T-cell (primary cell): ENCODE measurements at regions not wholly inside any gene's neighbourhood (a gene's known extent, or its start where the extent isn't known, plus 50 kb on each side); places are given as distances from the start of the nearest gene placed in this dataset.

ENCODE experiments used
- ATAC-seq, 4 experiments: fragments of 200-7000 bp in 3 of 4; fragments of 150-1000 bp in 1 of 4; cut with Tn5 transposase; replicated peaks in 1 of 4; 1 replicate in 3 of 4; 2 replicates in 1 of 4; pipeline ENCODE4 v1.10.0; 2021; ENCODE audit warnings: moderate library complexity in 3 of 4, mild to moderate bottlenecking in 2 of 4, moderate number of reproducible peaks in 1 of 4
- CTCF ChIA-PET, 2 donors: fragments of 300-600 bp; sonication (Branson Sonifier 250); formaldehyde crosslinking; loops; one replicate each; lab custom pipeline; 2022; ENCODE audit warnings: antibody characterized with exemption in 2 of 2; lab: Charles Lee
- POLR2A ChIA-PET, 2 donors: fragments of 300-600 bp; sonication (Branson Sonifier 250); formaldehyde crosslinking; loops; one replicate each; lab custom pipeline; 2022; ENCODE audit warnings: antibody characterized with exemption in 2 of 2; lab: Charles Lee
- DNase-seq, 35 experiments: peaks; one replicate each; pipeline versions ENCODE4 v3.0.0 to v3.0.0-alpha.2; 2013 to 2023
- H3K27ac ChIP-seq: one replicate; pipeline ENCODE4 v1.5.1; 2013; ENCODE audit warnings: low read length
- H3K27me3 ChIP-seq, 2 experiments: replicated peaks in 1 of 2; 1 replicate in 1 of 2; 2 replicates in 1 of 2; pipeline versions ENCODE4 v1.6.1 to v1.7.0; 2013; ENCODE audit warnings: low read length in 1 of 2, mixed read lengths in 1 of 2; ENCODE audit not compliant: control insufficient read depth in 2 of 2, insufficient read depth in 2 of 2; ENCODE audit errors: extremely low read depth in 1 of 2
- H3K36me3 ChIP-seq, 2 donors: 1 replicate in 1 of 2; 2 replicates in 1 of 2; pipeline versions ENCODE4 v1.6.1 to v1.7.0; 2013; ENCODE audit warnings: low read length in 1 of 2; ENCODE audit not compliant: control insufficient read depth in 2 of 2, insufficient read depth in 1 of 2; ENCODE audit errors: extremely low read depth in 1 of 2
- H3K4me1 ChIP-seq, 2 experiments: 1 replicate in 1 of 2; 2 replicates in 1 of 2; pipeline versions ENCODE4 v1.6.1 to v1.7.0; 2013; ENCODE audit warnings: low read length in 2 of 2, mixed read lengths in 1 of 2; ENCODE audit not compliant: insufficient read depth in 2 of 2, control insufficient read depth in 1 of 2; ENCODE audit errors: extremely low read depth in 1 of 2
- H3K4me3 ChIP-seq, 2 donors: 1 replicate in 1 of 2; 2 replicates in 1 of 2; pipeline versions ENCODE4 v1.5.1 to v1.7.0; 2013; ENCODE audit warnings: mild to moderate bottlenecking in 2 of 2, low read length in 1 of 2, moderate library complexity in 1 of 2; ENCODE audit not compliant: control insufficient read depth in 1 of 2; ENCODE audit errors: extremely low read depth in 1 of 2
- H3K9me3 ChIP-seq: 2 replicates; pipeline ENCODE4 v1.7.0; 2013
- H3K27ac Mint-ChIP-seq, 2 donors: one replicate each; pipeline ENCODE4 v1.8.0; 2020 to 2021; ENCODE audit warnings: mild to moderate bottlenecking in 2 of 2, mixed read lengths in 2 of 2
- H3K27me3 Mint-ChIP-seq, 2 donors: one replicate each; pipeline ENCODE4 v1.8.0; 2021 to 2022; ENCODE audit warnings: mixed read lengths in 2 of 2
- H3K36me3 Mint-ChIP-seq: one replicate; pipeline ENCODE4 v1.8.0; 2021; ENCODE audit warnings: mixed read lengths
- H3K4me1 Mint-ChIP-seq, 3 donors: one replicate each; pipeline ENCODE4 v1.8.0; 2020 to 2022; ENCODE audit warnings: mixed read lengths in 3 of 3, mild to moderate bottlenecking in 1 of 3
- H3K4me3 Mint-ChIP-seq, 3 donors: one replicate each; pipeline ENCODE4 v1.8.0; 2020 to 2022; ENCODE audit warnings: mild to moderate bottlenecking in 3 of 3, mixed read lengths in 3 of 3, moderate library complexity in 3 of 3
- H3K9me3 Mint-ChIP-seq, 3 donors: one replicate each; pipeline ENCODE4 v1.8.0; 2020 to 2022; ENCODE audit warnings: mixed read lengths in 3 of 3
- WGBS: methylation state at CpG from one replicate; pipeline ENCODE4 v1.1.5; 2013; ENCODE audit warnings: missing lambda C conversion rate; ENCODE audit not compliant: insufficient coverage; 5-methylcytosine and 5-hydroxymethylcytosine counted together

DNA sequence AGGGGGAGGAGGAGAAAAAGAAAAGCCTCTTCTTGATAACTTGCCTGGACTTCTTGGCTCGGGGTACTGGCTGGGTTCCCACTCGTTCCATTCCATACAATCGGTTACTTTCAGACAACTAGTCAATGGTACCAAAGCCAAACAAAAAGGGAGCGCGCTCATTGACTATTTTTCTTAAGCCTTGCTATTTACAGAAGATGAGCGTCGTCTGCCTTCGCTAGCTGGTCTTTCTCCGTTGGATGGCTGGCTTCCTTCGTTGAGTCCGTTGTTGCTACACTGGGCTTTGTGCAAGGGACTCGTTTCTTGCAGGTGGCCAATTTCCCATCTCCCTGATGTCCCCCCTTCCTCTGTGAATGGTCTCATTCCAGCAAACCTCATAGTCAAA lies 260.4 kb downstream of the ZNF516 start:
- H3K4me3 ChIP-seq: no peak overlapping the region
- H3K27me3 ChIP-seq: peaks cover 0 to 7% of the 10 kb centered on the region in 2 experiments
- ChIA-PET POLR2A (no interaction called here), CTCF (no interaction called here)
- no peaks in the 10 kb centered on the region for H3K9me3 ChIP-seq
- 87% methylated on average over 6 of the region's 12 CpGs for WGBS
- H3K27ac ChIP-seq: no peak overlapping the region
- H3K27me3 Mint-ChIP-seq: peaks cover 13 to 24% of the 10 kb centered on the region in 2 donors
- no peaks in the 10 kb centered on the region for H3K4me1 ChIP-seq
- H3K27ac Mint-ChIP-seq: no peak overlapping the region
- no peak for DNase-seq
- H3K9me3 Mint-ChIP-seq: peaks cover 0 to 17% (median 9%) of the 10 kb centered on the region in 3 donors
- H3K4me3 Mint-ChIP-seq: no peak overlapping the region
- ATAC-seq: no peak
- no peaks in the 10 kb centered on the region for H3K36me3 ChIP-seq
- no peaks in the 10 kb centered on the region for H3K36me3 Mint-ChIP-seq
- H3K4me1 Mint-ChIP-seq: no peaks in the 10 kb centered on the region

DNA sequence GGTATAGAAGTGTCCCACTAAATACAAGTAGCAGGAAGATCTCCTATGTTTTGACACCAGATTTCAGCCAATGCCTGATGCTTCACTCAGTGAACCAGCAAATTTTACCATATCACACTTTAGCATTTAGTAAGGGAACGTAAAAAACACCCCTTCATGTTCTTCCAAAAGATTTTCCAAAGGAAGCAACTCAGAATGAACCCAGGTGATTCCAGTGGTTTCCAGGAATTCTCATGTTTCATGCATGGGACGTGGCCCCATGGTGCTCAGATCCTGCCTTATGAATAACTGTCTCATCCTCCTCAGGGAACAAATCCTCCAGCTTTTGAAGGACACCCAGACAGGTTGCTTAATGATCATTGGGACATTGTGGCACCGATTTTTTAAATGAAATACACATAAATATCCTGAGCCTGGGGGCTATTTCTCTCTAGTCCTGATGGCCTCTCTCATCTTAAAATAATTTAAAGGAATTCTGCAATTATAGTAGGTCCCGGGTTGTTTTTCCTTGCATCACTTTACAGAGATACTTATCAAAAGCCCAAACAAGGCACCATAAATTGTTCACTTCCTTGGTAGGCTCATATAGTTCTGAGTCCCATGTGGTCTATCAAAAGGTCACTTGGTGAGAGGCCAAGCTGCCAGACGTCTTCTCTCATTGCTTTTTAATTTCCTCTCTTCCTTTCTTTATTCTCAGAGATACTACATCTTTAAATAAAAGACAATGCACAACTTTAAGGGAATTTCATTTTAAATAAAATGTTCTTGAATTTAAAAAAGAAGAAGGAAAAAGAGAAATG lies 261.0 kb downstream of the ZNF516 start:
- Histone ChIP-seq H3K9me3 (no peaks in the 10 kb centered on the region), H3K4me3 (no peak overlapping the region), H3K27me3 (peaks cover 0 to 7% of the 10 kb centered on the region in 2 experiments), H3K36me3 (no peaks in the 10 kb centered on the region), H3K4me1 (no peaks in the 10 kb centered on the region), H3K27ac (no peak overlapping the region)
- POLR2A ChIA-PET: no interaction called here
- DNase-seq (no peak), ATAC-seq (no peak)
- no peak overlapping the region for H3K4me3 Mint-ChIP-seq
- no peaks in the 10 kb centered on the region for H3K36me3 Mint-ChIP-seq
- peaks cover 13 to 24% of the 10 kb centered on the region in 2 donors for H3K27me3 Mint-ChIP-seq
- CTCF ChIA-PET: no interaction called here
- no peaks in the 10 kb centered on the region for H3K4me1 Mint-ChIP-seq
- 43% methylated on average over 2 of the region's 5 CpGs for whole genome bisulfite sequencing
- H3K27ac Mint-ChIP-seq: no peak overlapping the region
- peaks cover 0 to 16% (median 9%) of the 10 kb centered on the region in 3 donors for H3K9me3 Mint-ChIP-seq

DNA sequence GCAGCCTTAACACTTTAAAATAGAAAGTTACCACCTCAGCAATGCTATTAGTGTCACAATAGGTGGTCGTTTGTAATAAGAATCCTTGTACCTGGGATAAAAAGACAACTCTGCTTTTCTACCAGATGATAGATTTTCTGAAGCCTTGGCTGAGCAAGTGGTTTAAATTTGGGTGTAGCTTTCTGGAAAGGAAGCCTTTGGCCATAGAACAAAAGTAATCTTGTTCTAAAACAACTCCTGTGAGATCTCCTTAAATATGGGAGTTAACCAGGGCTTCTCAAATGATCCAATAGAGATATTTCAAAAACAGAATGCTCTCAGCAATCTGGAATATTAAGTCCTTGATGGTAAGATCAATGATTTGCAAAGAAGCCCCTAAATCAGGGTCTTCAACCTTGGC lies 261.6 kb downstream of the ZNF516 start:
- ATAC-seq: no peak
- ChIA-PET CTCF (no interaction called here), POLR2A (no interaction called here)
- Histone ChIP-seq H3K4me1 (no peaks in the 10 kb centered on the region), H3K27ac (no peak overlapping the region), H3K27me3 (peaks cover 0 to 7% of the 10 kb centered on the region in 2 experiments), H3K4me3 (no peak overlapping the region), H3K36me3 (no peaks in the 10 kb centered on the region), H3K9me3 (no peaks in the 10 kb centered on the region)
- no peak for DNase-seq
- no CpG with 5 or more reads among the region's 1 CpG for WGBS
- Mint-ChIP-seq H3K9me3 (peaks cover 0 to 13% (median 9%) of the 10 kb centered on the region in 3 donors), H3K4me1 (no peaks in the 10 kb centered on the region), H3K4me3 (no peak overlapping the region), H3K36me3 (no peaks in the 10 kb centered on the region), H3K27me3 (peaks cover 13 to 24% of the 10 kb centered on the region in 2 donors), H3K27ac (no peak overlapping the region)

DNA sequence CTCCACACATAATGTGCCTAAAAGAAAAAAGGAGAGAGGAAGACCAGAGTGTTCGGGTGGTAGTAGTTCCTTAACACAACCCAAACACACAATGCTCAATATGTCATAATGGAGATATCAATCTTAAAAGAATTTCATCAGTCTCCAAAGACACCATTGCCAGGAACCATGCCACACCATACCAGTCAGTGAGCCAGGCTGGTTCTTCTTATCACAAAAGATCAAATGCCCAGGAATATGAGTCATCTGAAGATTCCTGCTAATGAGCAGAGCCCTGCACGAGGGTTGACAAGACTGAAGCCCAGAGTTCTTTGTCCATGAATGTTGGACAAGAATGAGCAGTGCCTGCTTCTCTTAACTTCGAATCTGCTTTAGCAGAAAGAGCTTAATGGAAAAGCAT lies 262.3 kb downstream of the ZNF516 start:
- 56% methylated on average over 2 of the region's 3 CpGs for WGBS
- ATAC-seq (no peak), DNase-seq (no peak)
- Histone ChIP-seq H3K36me3 (no peaks in the 10 kb centered on the region), H3K27ac (no peak overlapping the region), H3K27me3 (peaks cover 0 to 7% of the 10 kb centered on the region in 2 experiments), H3K9me3 (no peaks in the 10 kb centered on the region), H3K4me3 (no peak overlapping the region), H3K4me1 (no peaks in the 10 kb centered on the region)
- no peaks in the 10 kb centered on the region for H3K36me3 Mint-ChIP-seq
- H3K9me3 Mint-ChIP-seq: peaks cover 0 to 8% (median 4%) of the 10 kb centered on the region in 3 donors
- POLR2A ChIA-PET: no interaction called here
- no peak overlapping the region for H3K27ac Mint-ChIP-seq
- H3K4me1 Mint-ChIP-seq: no peaks in the 10 kb centered on the region
- CTCF ChIA-PET: no interaction called here
- peaks cover 13 to 24% of the 10 kb centered on the region in 2 donors for H3K27me3 Mint-ChIP-seq
- H3K4me3 Mint-ChIP-seq: no peak overlapping the region

DNA sequence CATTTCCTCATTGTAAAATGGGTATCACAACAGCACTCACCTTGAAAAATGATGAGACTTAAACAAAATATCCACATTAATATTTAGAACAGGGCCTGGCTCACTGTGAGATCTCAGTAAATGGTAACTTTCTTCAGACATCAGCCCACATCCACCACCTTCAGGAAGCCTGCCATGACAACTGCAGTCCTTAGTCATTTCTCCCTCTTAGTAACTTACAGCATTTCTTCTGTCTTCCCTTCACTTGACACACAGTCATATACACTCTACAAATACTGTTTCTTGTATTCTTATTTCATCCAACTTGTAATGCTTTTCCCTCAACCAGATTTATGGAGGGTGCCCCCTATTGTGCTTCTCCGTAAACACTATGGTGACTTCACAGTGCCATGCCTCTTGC lies 263.0 kb downstream of the ZNF516 start:
- H3K4me1 ChIP-seq: no peaks in the 10 kb centered on the region
- H3K27me3 Mint-ChIP-seq: peaks cover 13 to 24% of the 10 kb centered on the region in 2 donors
- H3K9me3 Mint-ChIP-seq: peaks cover 0 to under 1% (median 0%) of the 10 kb centered on the region in 3 donors
- no peak overlapping the region for H3K4me3 ChIP-seq
- ChIA-PET CTCF (no interaction called here), POLR2A (no interaction called here)
- H3K4me3 Mint-ChIP-seq: no peak overlapping the region
- peaks cover 0 to 7% of the 10 kb centered on the region in 2 experiments for H3K27me3 ChIP-seq
- no peaks in the 10 kb centered on the region for H3K36me3 ChIP-seq
- no peaks in the 10 kb centered on the region for H3K4me1 Mint-ChIP-seq
- H3K36me3 Mint-ChIP-seq: no peaks in the 10 kb centered on the region
- no peak overlapping the region for H3K27ac Mint-ChIP-seq
- 100% methylated on average over 1 of the region's 1 CpG for WGBS
- H3K9me3 ChIP-seq: no peaks in the 10 kb centered on the region
- DNase-seq (no peak), ATAC-seq (no peak)
- H3K27ac ChIP-seq: no peak overlapping the region

DNA sequence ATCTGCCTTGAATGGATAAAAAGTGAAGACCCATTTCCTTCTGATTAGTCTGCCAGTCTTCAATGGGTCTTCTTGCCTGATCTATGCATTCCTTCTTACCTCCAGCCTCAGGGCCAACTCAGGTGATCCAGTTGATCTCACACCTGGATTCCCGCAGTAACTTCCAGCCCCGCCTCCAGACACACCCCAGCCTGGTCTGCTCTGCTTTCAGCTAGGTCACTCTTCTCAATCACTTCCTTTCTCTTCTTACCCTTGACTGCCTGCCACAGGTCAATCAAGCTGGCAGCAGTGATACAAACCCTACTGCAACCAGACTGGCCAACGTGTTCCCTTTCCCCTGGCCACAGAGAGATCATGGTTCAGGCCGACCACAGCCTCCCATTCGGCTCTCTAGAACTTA lies 263.6 kb downstream of the ZNF516 start:
- Mint-ChIP-seq H3K36me3 (no peaks in the 10 kb centered on the region), H3K4me3 (no peak overlapping the region), H3K27ac (no peak overlapping the region), H3K9me3 (no peaks in the 10 kb centered on the region), H3K27me3 (peaks cover 13 to 24% of the 10 kb centered on the region in 2 donors), H3K4me1 (no peaks in the 10 kb centered on the region)
- Histone ChIP-seq H3K9me3 (no peaks in the 10 kb centered on the region), H3K36me3 (no peaks in the 10 kb centered on the region), H3K4me1 (no peaks in the 10 kb centered on the region), H3K4me3 (no peak overlapping the region), H3K27ac (no peak overlapping the region), H3K27me3 (peaks cover 0 to 7% of the 10 kb centered on the region in 2 experiments)
- 60% methylated on average over 3 of the region's 5 CpGs for WGBS
- ATAC-seq (no peak), DNase-seq (no peak)
- CTCF ChIA-PET: no interaction called here
- POLR2A ChIA-PET: no interaction called here
